SJSA1 (cell line): ENCODE measurements at regions not wholly inside any gene's neighbourhood (a gene's known extent, or its start where the extent isn't known, plus 50 kb on each side); places are given as distances from the start of the nearest gene placed in this dataset.

Experiments
- DNase-seq, 2 experiments: peaks; one replicate each; pipeline ENCODE4 v3.0.0-alpha.2; 2015 to 2020; ENCODE audit warnings: low spot score in 2 of 2, low read depth in 1 of 2
- H3K27ac ChIP-seq: fragments of 250-450 bp; sonication (Bioruptor Pico); 2 replicates; pipeline ENCODE4 v1.5.1; 2020; ENCODE audit warnings: mild to moderate bottlenecking, moderate library complexity
- H3K27me3 ChIP-seq: fragments of 250-450 bp; sonication (Bioruptor Pico); replicated peaks from 2 replicates; pipeline ENCODE4 v1.5.1; 2020; ENCODE audit warnings: mild to moderate bottlenecking, moderate library complexity
- H3K36me3 ChIP-seq: fragments of 250-450 bp; sonication (Bioruptor Pico); 2 replicates; pipeline ENCODE4 v1.5.1; 2020; ENCODE audit warnings: mild to moderate bottlenecking
- H3K4me1 ChIP-seq: fragments of 250-450 bp; sonication (Bioruptor Pico); replicated peaks from 2 replicates; pipeline ENCODE4 v1.6.1; 2021; ENCODE audit warnings: mild to moderate bottlenecking
- H3K4me3 ChIP-seq: fragments of 250-450 bp; sonication (Bioruptor Pico); 2 replicates; pipeline ENCODE4 v1.5.1; 2020; ENCODE audit warnings: mild to moderate bottlenecking
- H3K9me3 ChIP-seq: fragments of 250-450 bp; sonication (Bioruptor Pico); replicated peaks from 2 replicates; pipeline ENCODE4 v1.5.1; 2020; ENCODE audit warnings: mild to moderate bottlenecking

DNA sequence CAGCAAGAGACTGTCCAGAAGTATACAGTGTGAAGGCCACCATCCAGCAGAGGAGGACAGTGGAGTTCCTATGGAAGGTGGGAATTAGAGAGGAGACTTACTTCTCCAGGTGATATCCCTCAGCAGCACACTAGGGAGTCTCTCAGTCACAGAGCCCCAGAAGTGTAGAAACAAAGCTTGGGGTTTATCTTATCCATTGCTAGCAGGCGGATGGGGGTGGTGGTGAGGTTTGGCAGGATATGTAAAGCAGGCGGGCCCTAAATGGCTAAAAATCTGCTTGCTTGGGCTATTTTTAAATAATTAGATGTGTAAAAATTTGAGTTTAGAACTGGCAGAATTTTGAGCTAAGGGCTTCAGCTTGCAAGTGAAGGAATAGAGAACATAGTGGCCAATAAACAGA is 50.1 kb upstream of the RGS18 start:
- H3K4me1 ChIP-seq: no peaks in the 10 kb centered on the region
- H3K9me3 ChIP-seq: no peaks in the 10 kb centered on the region
- H3K36me3 ChIP-seq: no peaks in the 10 kb centered on the region
- H3K27ac ChIP-seq: no peak overlapping the region
- no peak for DNase-seq
- H3K27me3 ChIP-seq: no peaks in the 10 kb centered on the region
- no peak overlapping the region for H3K4me3 ChIP-seq
